HG02571 (cell line): ENCODE measurements at regions not wholly inside any gene's neighbourhood (a gene's known extent, or its start where the extent isn't known, plus 50 kb on each side); places are given as distances from the start of the nearest gene placed in this dataset.

Experiments
- ATAC-seq: cut with Tn5 transposase; IDR thresholded peaks from one replicate; pipeline ENCODE4 v1.9.1; 2021; ENCODE audit warnings: mild to moderate bottlenecking, moderate library complexity; ENCODE audit not compliant: unreplicated experiment

- no peak for ATAC-seq
Observed at GRCh38 chr10:91691981-91692380, 59.1 kb upstream of the PPP1R3C start.

DNA sequence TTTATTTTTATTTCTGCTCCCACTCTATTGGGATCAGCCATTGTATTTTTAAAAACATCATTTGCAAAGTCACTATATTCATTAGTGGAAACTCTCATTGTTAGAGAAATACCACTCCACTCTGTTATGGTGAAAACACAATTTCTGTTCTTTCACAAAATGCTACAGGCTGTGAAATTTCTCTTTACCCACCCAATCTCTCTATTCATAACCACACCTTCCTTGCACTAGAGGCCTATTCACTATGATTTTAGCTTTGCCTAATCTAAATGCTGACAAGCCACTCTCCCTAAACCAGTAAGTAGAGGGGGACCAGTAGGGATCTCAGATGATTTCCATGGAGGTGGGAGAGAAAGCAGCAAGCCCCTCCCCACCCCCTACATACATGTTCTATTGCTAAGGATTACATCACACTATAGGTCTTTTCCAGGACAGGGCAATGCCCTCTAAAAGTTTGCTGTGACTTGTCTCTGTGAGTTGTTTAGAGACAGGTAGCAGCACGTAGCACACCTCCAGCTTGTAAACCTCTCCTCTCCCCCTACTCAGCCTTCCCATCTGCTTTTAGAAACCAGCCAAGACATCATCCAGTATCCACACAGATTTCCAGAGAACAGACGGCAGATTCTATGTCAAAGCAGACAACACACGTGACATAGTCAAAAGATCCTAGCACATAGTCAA is 58.3 kb upstream of the PPP1R3C start:
- no peak for ATAC-seq

DNA sequence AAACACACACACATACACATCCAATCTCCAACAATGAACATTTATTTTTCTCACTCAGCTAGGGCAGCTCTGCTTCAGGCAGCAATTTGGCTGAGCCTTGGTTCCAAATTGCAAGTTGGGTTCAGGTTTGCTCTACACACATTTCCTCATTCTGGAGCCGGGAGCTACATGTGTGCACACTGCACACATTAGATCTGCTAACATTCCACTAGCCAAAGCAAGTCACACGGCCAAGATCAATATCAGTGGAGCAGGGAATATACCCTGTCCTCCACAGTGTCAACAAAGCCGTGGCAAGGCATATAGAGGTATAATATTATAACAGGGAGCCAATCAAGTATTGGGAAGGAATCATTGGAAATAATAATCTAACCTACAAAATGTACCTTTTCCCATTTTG is 57.5 kb upstream of the PPP1R3C start:
- ATAC-seq: no peak

GRCh38 chr10:91689731-91690168 is 56.9 kb upstream of the PPP1R3C start:
- ATAC-seq: no peak

GRCh38 chr10:91684841-91685240 is 52.0 kb upstream of the PPP1R3C start:
- ATAC-seq: no peak

GRCh38 chr10:91683975-91684374 is 51.1 kb upstream of the PPP1R3C start:
- ATAC-seq: no peak

GRCh38 chr10:91682912-91683311 is 50.0 kb upstream of the PPP1R3C start:
- no peak for ATAC-seq
